ENCODE measurements at regions not wholly inside any gene's neighbourhood (a gene's known extent, or its start where the extent isn't known, plus 50 kb on each side); places are given as distances from the start of the nearest gene placed in this dataset.

- Mint-ChIP-seq H3K27ac (ENCODE audit: unreplicated experiment) (no peak overlapping the region), H3K4me3 (no peak overlapping the region), H3K36me3 (ENCODE audit: low read depth) (no peaks in the 10 kb centered on the region), H3K9me3 (peaks cover 7% of the 10 kb centered on the region), H3K4me1 (peaks cover 4% of the 10 kb centered on the region), H3K27me3 (ENCODE audit: low read depth) (no peaks in the 10 kb centered on the region)
- TF ChIP-seq CTCF (conservative IDR thresholded peaks at IDR 0.05): no peak
- no peak for DNase-seq (ENCODE audit: low read depth, low spot score)
Measured at GRCh38 chr3:190172751-190173150, 52.1 kb upstream of the P3H2 start.
